A549 (cell line): ENCODE measurements at regions not wholly inside any gene's neighbourhood (a gene's known extent, or its start where the extent isn't known, plus 50 kb on each side); places are given as distances from the start of the nearest gene placed in this dataset.

Source experiments
- ATAC-seq, 2 experiments: fragments of 200-7000 bp in 1 of 2; fragments of >200 bp in 1 of 2; cut with Nextera tagmentation in 1 of 2; cut with Tn5 transposase in 1 of 2; 3 replicates each; pipeline versions ENCODE4 v1.8.0 to v1.9.1; 2018 to 2020; ENCODE audit warnings: mild to moderate bottlenecking in 1 of 2, moderate library complexity in 1 of 2
- CTCF ChIA-PET: fragments of 300-600 bp; sonication (Branson Sonifier 250); formaldehyde crosslinking; extraction: SDS; loops from one replicate; lab custom pipeline; 2021; ENCODE audit warnings: antibody characterized with exemption, inconsistent platforms; lab: Yijun Ruan, JAX
- POLR2A ChIA-PET: fragments of 350-600 bp; formaldehyde crosslinking; extraction: SDS; loops from one replicate; lab custom pipeline; 2021; ENCODE audit warnings: antibody characterized with exemption, inconsistent platforms; lab: Yijun Ruan, JAX
- DNase-seq, 2 experiments: peaks; one replicate each; pipeline versions ENCODE4 v3.0.0 to v3.0.0-alpha.2; 2011 to 2016; ENCODE audit warnings: low read depth in 1 of 2, low spot score in 1 of 2
- FAIRE-seq: peaks from 2 replicates; lab custom pipeline; 2011; peaks lifted over from hg19 to GRCh38; lab: Jason Lieb, UNC
- H3K27ac ChIP-seq, 2 experiments: fragments of >200 bp; sonication (Bioruptor Twin); formaldehyde crosslinking; 3 replicates each; pipeline ENCODE4 v1.5.1; 2016 to 2017
- H3K4me1 ChIP-seq: fragments of >200 bp; sonication (Bioruptor Twin); formaldehyde crosslinking; 3 replicates; pipeline ENCODE4 v1.6.1; 2016
- H3K4me2 ChIP-seq: fragments of >200 bp; sonication (Bioruptor Twin); formaldehyde crosslinking; 3 replicates; pipeline ENCODE4 v1.6.1; 2016
- H3K4me3 ChIP-seq: fragments of >200 bp; sonication (Bioruptor Twin); formaldehyde crosslinking; 3 replicates; pipeline ENCODE4 v1.5.1; 2016
- H3K9me3 ChIP-seq: fragments of >200 bp; sonication (Bioruptor Twin); formaldehyde crosslinking; 3 replicates; pipeline ENCODE4 v1.6.1; 2016
- ATOH8 ChIP-seq: fragments of 250-450 bp; sonication (Bioruptor Pico); IDR thresholded peaks from 2 replicates; pipeline ENCODE4 v1.5.0; 2020; ENCODE audit warnings: low read depth, mild to moderate bottlenecking, moderate library complexity
- CBX2 ChIP-seq: fragments of 200-600 bp; sonication (generic); IDR thresholded peaks from 2 replicates; pipeline ENCODE4 v1.6.1; 2016; ENCODE audit warnings: low read depth, mild to moderate bottlenecking, borderline replicate concordance
- CBX8 ChIP-seq: fragments of 200-600 bp; sonication (generic); IDR thresholded peaks from 2 replicates; pipeline ENCODE4 v1.6.1; 2016
- EHF ChIP-seq: fragments of 250-450 bp; sonication (Bioruptor Pico); IDR thresholded peaks from 2 replicates; pipeline ENCODE4 v1.5.0; 2020; ENCODE audit warnings: mild to moderate bottlenecking
- FOSB ChIP-seq: fragments of 250-450 bp; sonication (Bioruptor Pico); IDR thresholded peaks from 2 replicates; pipeline ENCODE4 v1.5.0; 2020; ENCODE audit warnings: mild to moderate bottlenecking, moderate library complexity
- FOXS1 ChIP-seq: fragments of 250-450 bp; sonication (Bioruptor Pico); IDR thresholded peaks from 2 replicates; pipeline ENCODE4 v1.5.0; 2020; ENCODE audit warnings: mild to moderate bottlenecking, moderate library complexity
- HDAC2 ChIP-seq: fragments of 200-600 bp; sonication (generic); IDR thresholded peaks from 2 replicates; pipeline ENCODE4 v1.6.1; 2016
- JUNB ChIP-seq: fragments of >200 bp; sonication (Bioruptor Twin); formaldehyde crosslinking; IDR thresholded peaks from 2 replicates; pipeline ENCODE4 v1.6.1; 2016
- KDM1A ChIP-seq: fragments of 200-600 bp; sonication (generic); IDR thresholded peaks from 2 replicates; pipeline ENCODE4 v1.6.1; 2016; ENCODE audit warnings: low read depth, mild to moderate bottlenecking
- MYC ChIP-seq: IDR thresholded peaks from 2 replicates; pipeline ENCODE4 v1.6.1; 2012; ENCODE audit warnings: mild to moderate bottlenecking, inconsistent platforms, low read length, improper control_type of control experiment, borderline replicate concordance
- NPAS2 ChIP-seq: fragments of 250-450 bp; sonication (Bioruptor Pico); IDR thresholded peaks from 2 replicates; pipeline ENCODE4 v1.8.0; 2022; ENCODE audit warnings: mild to moderate bottlenecking, moderate library complexity, borderline replicate concordance
- RCOR1 ChIP-seq: fragments of 150-350 bp; IDR thresholded peaks from 2 replicates; pipeline ENCODE4 v1.6.1; 2014; ENCODE audit warnings: antibody characterized with exemption, low read length, low read depth
- REST ChIP-seq: fragments of 200-600 bp; sonication (generic); IDR thresholded peaks from 2 replicates; pipeline ENCODE4 v1.6.1; 2016; ENCODE audit warnings: antibody characterized with exemption, mild to moderate bottlenecking, moderate library complexity
- RNF2 ChIP-seq: fragments of 200-600 bp; sonication (generic); IDR thresholded peaks from 2 replicates; pipeline ENCODE4 v1.6.1; 2016; ENCODE audit warnings: low read depth, mild to moderate bottlenecking, antibody characterized with exemption, moderate library complexity, borderline replicate concordance
- SMC3 ChIP-seq: fragments of >200 bp; sonication (Bioruptor Twin); formaldehyde crosslinking; IDR thresholded peaks from 3 replicates; pipeline ENCODE4 v1.6.1; 2018; ENCODE audit warnings: inconsistent platforms
- TP53 ChIP-seq: fragments of 250-450 bp; sonication (Bioruptor Pico); IDR thresholded peaks from 2 replicates; pipeline ENCODE4 v1.5.0; 2021; ENCODE audit warnings: mild to moderate bottlenecking, moderate library complexity
- USF2 ChIP-seq: fragments of 450-650 bp; IDR thresholded peaks from 2 replicates; pipeline ENCODE4 v1.6.1; 2014; ENCODE audit warnings: antibody characterized with exemption
- WGBS: methylation state at CpG from one replicate; pipeline ENCODE4 v1.1.6; 2017; ENCODE audit errors: missing lambda C conversion rate; 5-methylcytosine and 5-hydroxymethylcytosine counted together
- TF ChIP-seq, protein P1 (sequence below): IDR thresholded peaks from 2 replicates; pipeline ENCODE4 v1.6.1; 2012
- TF ChIP-seq, protein P2 (sequence below): fragments of 250-450 bp; sonication (Bioruptor Pico); IDR thresholded peaks from 2 replicates; pipeline ENCODE4 v1.5.0; 2021; ENCODE audit warnings: mild to moderate bottlenecking, moderate library complexity, borderline replicate concordance
- TF ChIP-seq, protein P3 (sequence below): fragments of >200 bp; sonication (Bioruptor Twin); formaldehyde crosslinking; IDR thresholded peaks from 3 replicates; pipeline ENCODE4 v1.6.1; 2016
- TF ChIP-seq, protein P4 (sequence below): IDR thresholded peaks from 2 replicates; pipeline ENCODE4 v1.6.1; 2012; ENCODE audit warnings: low read depth, borderline replicate concordance

DNA sequence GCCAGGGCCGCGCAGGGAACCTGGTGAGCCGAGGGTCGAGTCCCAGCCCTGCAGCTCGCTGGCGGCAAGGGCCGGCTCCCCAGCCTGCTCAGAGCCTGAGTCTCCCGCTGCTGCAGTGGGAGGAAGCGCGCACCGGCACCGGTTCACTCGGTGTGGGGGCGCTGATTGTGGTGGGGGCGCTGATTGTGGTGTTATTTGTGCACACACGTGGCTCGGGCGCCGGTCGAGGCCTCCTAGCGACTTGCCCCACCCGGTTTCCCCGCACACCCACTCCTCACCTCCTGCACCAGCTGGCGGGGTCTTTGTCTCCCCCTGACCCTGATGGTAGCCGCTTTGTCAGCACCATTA, 266.7 kb downstream of the NSG2 start:
- H3K27ac ChIP-seq, result peak overlapping the region in 1 of 2 experiments; percentile 75; a peak in 4 of 6 replicates
- FAIRE-seq, result no peak

DNA sequence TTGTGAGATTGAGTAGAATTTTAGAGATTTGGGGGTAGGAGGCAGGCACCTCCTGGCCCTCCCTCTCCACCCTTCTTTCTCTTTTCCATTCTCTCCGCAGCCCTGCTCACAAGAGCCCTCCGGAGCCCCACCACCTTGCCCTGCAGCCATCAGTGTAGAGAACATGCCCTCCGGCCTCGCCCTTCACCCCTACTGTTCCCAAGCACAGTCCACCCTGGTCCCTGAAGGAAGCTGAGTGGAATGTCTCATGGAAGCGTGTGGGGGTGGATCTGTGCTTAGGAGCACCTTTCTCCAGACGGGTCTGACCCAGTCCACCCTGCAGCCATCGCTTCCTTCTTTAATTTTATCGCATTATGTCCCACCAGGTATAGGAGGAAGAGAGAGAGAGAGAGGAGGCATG, 267.1 kb downstream of the NSG2 start:
- DNase-seq, result no peak
- WGBS, result 65% methylated on average over 8 of the region's 8 CpGs
- ATAC-seq, result no peak
- Histone ChIP-seq H3K4me3 (no peak overlapping the region), H3K4me2 (no peak overlapping the region)
- POLR2A ChIA-PET, result interaction anchor here (1.6 kb wide), 1 partner anchor 267 kb away, joined by 14 read pairs; the partner anchor contains the start of gene NSG2
- no peak for FAIRE-seq
- TF ChIP-seq SMC3, result no peak
- no peak for TF ChIP-seq MYC
- no peak for TF ChIP-seq CBX8
- no peak for TF ChIP-seq EHF (CRISPR knock-in tag)
- TF ChIP-seq, protein P1, sequence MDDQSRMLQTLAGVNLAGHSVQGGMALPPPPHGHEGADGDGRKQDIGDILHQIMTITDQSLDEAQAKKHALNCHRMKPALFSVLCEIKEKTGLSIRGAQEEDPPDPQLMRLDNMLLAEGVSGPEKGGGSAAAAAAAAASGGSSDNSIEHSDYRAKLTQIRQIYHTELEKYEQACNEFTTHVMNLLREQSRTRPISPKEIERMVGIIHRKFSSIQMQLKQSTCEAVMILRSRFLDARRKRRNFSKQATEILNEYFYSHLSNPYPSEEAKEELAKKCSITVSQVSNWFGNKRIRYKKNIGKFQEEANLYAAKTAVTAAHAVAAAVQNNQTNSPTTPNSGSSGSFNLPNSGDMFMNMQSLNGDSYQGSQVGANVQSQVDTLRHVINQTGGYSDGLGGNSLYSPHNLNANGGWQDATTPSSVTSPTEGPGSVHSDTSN, result no peak
- no peak for TF ChIP-seq FOXS1 (CRISPR knock-in tag)
- no peak for TF ChIP-seq JUNB
- TF ChIP-seq, protein P2, sequence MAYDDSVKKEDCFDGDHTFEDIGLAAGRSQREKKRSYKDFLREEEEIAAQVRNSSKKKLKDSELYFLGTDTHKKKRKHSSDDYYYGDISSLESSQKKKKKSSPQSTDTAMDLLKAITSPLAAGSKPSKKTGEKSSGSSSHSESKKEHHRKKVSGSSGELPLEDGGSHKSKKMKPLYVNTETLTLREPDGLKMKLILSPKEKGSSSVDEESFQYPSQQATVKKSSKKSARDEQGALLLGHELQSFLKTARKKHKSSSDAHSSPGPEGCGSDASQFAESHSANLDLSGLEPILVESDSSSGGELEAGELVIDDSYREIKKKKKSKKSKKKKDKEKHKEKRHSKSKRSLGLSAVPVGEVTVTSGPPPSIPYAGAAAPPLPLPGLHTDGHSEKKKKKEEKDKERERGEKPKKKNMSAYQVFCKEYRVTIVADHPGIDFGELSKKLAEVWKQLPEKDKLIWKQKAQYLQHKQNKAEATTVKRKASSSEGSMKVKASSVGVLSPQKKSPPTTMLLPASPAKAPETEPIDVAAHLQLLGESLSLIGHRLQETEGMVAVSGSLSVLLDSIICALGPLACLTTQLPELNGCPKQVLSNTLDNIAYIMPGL (CRISPR knock-in tag), result no peak
- no peak for TF ChIP-seq NPAS2 (CRISPR knock-in tag)
- TF ChIP-seq HDAC2, result no peak
- TF ChIP-seq, protein P3, sequence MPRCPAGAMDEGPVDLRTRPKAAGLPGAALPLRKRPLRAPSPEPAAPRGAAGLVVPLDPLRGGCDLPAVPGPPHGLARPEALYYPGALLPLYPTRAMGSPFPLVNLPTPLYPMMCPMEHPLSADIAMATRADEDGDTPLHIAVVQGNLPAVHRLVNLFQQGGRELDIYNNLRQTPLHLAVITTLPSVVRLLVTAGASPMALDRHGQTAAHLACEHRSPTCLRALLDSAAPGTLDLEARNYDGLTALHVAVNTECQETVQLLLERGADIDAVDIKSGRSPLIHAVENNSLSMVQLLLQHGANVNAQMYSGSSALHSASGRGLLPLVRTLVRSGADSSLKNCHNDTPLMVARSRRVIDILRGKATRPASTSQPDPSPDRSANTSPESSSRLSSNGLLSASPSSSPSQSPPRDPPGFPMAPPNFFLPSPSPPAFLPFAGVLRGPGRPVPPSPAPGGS, result no peak
- no peak for TF ChIP-seq REST
- TF ChIP-seq TP53 (CRISPR knock-in tag), result no peak
- TF ChIP-seq, all 56 proteins: peak for 0
- Histone ChIP-seq H3K27ac (no peak overlapping the region), H3K4me1 (no peaks in the 10 kb centered on the region), H3K9me3 (no peaks in the 10 kb centered on the region)
- CTCF ChIA-PET, result interaction anchor here (0.6 to 18.6 kb wide), 52 partner anchors 10 to 1611 kb away, joined by 3 to 422 read pairs (median 4); partner anchors contain the start of genes BOD1 and NSG2

More for the DNA sequence above, 266.7 kb downstream of the NSG2 start:
- 29% methylated on average over 12 of the region's 25 CpGs for WGBS
- TF ChIP-seq ATOH8 (CRISPR knock-in tag), result no peak
- TF ChIP-seq RCOR1, result no peak
- TF ChIP-seq, protein P4, sequence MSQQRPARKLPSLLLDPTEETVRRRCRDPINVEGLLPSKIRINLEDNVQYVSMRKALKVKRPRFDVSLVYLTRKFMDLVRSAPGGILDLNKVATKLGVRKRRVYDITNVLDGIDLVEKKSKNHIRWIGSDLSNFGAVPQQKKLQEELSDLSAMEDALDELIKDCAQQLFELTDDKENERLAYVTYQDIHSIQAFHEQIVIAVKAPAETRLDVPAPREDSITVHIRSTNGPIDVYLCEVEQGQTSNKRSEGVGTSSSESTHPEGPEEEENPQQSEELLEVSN, result no peak
- TF ChIP-seq FOSB (CRISPR knock-in tag), result no peak
- TF ChIP-seq USF2, result no peak
- no peak for TF ChIP-seq RNF2
- no peak for TF ChIP-seq KDM1A
- TF ChIP-seq CBX2, result no peak
- DNase-seq (no peak), ATAC-seq (peak in 1 of 2 experiments; percentile 59; a peak in 4 of 6 replicates)
- Histone ChIP-seq H3K4me2 (peak overlapping the region; percentile 80), H3K9me3 (no peaks in the 10 kb centered on the region), H3K4me3 (no peak overlapping the region; the same call in 2 of the 3 replicates), H3K4me1 (no peaks in the 10 kb centered on the region)
- ChIA-PET CTCF (interaction anchor here (0.6 to 18.6 kb wide), 66 partner anchors 10 to 1611 kb away, joined by 3 to 422 read pairs (median 4); partner anchors contain the start of genes BOD1 and NSG2), POLR2A (interaction anchor here (1.6 kb wide), 1 partner anchor 267 kb away, joined by 14 read pairs; the partner anchor contains the start of gene NSG2)
